Fibroblast of skin of scalp (primary cell): ENCODE measurements at regions not wholly inside any gene's neighbourhood (a gene's known extent, or its start where the extent isn't known, plus 50 kb on each side); places are given as distances from the start of the nearest gene placed in this dataset.
"Not testable (repeated sequence)": the region's sequence is repeated elsewhere in the genome, so short reads cannot be mapped to it uniquely, and the experiment has no call there.

ENCODE experiments used
- DNase-seq: peaks from one replicate; pipeline ENCODE4 v3.0.0-alpha.2; 2013

GRCh38 chr5:20771338-20771737 is 783.3 kb upstream of the CDH18 start:
- not testable (repeated sequence) for DNase-seq

- DNase-seq: not testable (repeated sequence)
These were observed 777.1 kb upstream of the CDH18 start for GRCh38 chr5:20765074-20765473.

GRCh38 chr5:20759459-20759858 is 771.5 kb upstream of the CDH18 start:
- DNase-seq: not testable (repeated sequence)

- DNase-seq: not testable (repeated sequence)
These were observed 764.2 kb upstream of the CDH18 start for GRCh38 chr5:20752179-20752578.

- not testable (repeated sequence) for DNase-seq
These were observed 747.7 kb upstream of the CDH18 start for GRCh38 chr5:20735715-20736114.

- not testable (repeated sequence) for DNase-seq
These were observed 744.2 kb upstream of the CDH18 start for GRCh38 chr5:20732223-20732622.

- DNase-seq: not testable (repeated sequence)
These were observed 733.3 kb upstream of the CDH18 start for GRCh38 chr5:20721286-20721685.

GRCh38 chr5:20711520-20712155 is 723.6 kb upstream of the CDH18 start:
- DNase-seq: peak; percentile 30

- not testable (repeated sequence) for DNase-seq
These were observed 719.6 kb upstream of the CDH18 start for GRCh38 chr5:20707634-20708033.

GRCh38 chr5:20694121-20694520 is 706.1 kb upstream of the CDH18 start:
- no peak for DNase-seq

GRCh38 chr5:20692913-20693312 is 704.9 kb upstream of the CDH18 start:
- no peak for DNase-seq

- no peak for DNase-seq
These were observed 695.4 kb upstream of the CDH18 start for GRCh38 chr5:20683241-20683940.

GRCh38 chr5:20680718-20681302 is 692.8 kb upstream of the CDH18 start:
- DNase-seq: no peak

GRCh38 chr5:20678814-20679298 is 690.9 kb upstream of the CDH18 start:
- DNase-seq: peak; percentile 98

- DNase-seq: no peak
These were observed 690.4 kb upstream of the CDH18 start for GRCh38 chr5:20678386-20678785.

GRCh38 chr5:20660588-20660987 is 672.6 kb upstream of the CDH18 start:
- no peak for DNase-seq

- no peak for DNase-seq
These were observed 668.3 kb upstream of the CDH18 start for GRCh38 chr5:20656262-20656661.

GRCh38 chr5:20655211-20655610 is 667.2 kb upstream of the CDH18 start:
- no peak for DNase-seq

GRCh38 chr5:20654746-20655145 is 666.7 kb upstream of the CDH18 start:
- DNase-seq: no peak

GRCh38 chr5:20654033-20654432 is 666.0 kb upstream of the CDH18 start:
- DNase-seq: no peak

GRCh38 chr5:20649966-20650365 is 662.0 kb upstream of the CDH18 start:
- peak; percentile 8 for DNase-seq

GRCh38 chr5:20648981-20649380 is 661.0 kb upstream of the CDH18 start:
- no peak for DNase-seq

GRCh38 chr5:20636686-20637085 is 648.7 kb upstream of the CDH18 start:
- peak; percentile 6 for DNase-seq

- no peak for DNase-seq
These were observed 631.6 kb upstream of the CDH18 start for GRCh38 chr5:20619591-20619990.
